Glutamatergic neuron (in vitro differentiated cells): ENCODE measurements at regions not wholly inside any gene's neighbourhood (a gene's known extent, or its start where the extent isn't known, plus 50 kb on each side); places are given as distances from the start of the nearest gene placed in this dataset.

Experiments
- DNase-seq: peaks from one replicate; pipeline ENCODE4 v3.0.0; 2022
- H3K27ac Mint-ChIP-seq: one replicate; pipeline ENCODE4 v1.8.0; 2020; ENCODE audit warnings: mild to moderate bottlenecking, mixed read lengths, inconsistent platforms; ENCODE audit not compliant: unreplicated experiment
- H3K27me3 Mint-ChIP-seq: one replicate; pipeline ENCODE4 v1.8.0; 2020; ENCODE audit warnings: mild to moderate bottlenecking, moderate library complexity, mixed read lengths, inconsistent platforms; ENCODE audit not compliant: unreplicated experiment
- H3K36me3 Mint-ChIP-seq: one replicate; pipeline ENCODE4 v1.8.0; 2020; ENCODE audit warnings: mild to moderate bottlenecking, mixed read lengths, inconsistent platforms; ENCODE audit not compliant: unreplicated experiment
- H3K4me1 Mint-ChIP-seq: one replicate; pipeline ENCODE4 v1.8.0; 2020; ENCODE audit warnings: mild to moderate bottlenecking, low read depth, mixed read lengths, inconsistent platforms; ENCODE audit not compliant: unreplicated experiment
- H3K4me3 Mint-ChIP-seq: one replicate; pipeline ENCODE4 v1.8.0; 2020; ENCODE audit warnings: mild to moderate bottlenecking, mixed read lengths, inconsistent platforms; ENCODE audit not compliant: unreplicated experiment
- H3K9me3 Mint-ChIP-seq: one replicate; pipeline ENCODE4 v1.8.0; 2020; ENCODE audit warnings: mild to moderate bottlenecking, moderate library complexity, mixed read lengths, inconsistent platforms; ENCODE audit not compliant: unreplicated experiment
- CTCF ChIP-seq: fragments of 200-600 bp; sonication (generic); IDR thresholded peaks from one replicate; pipeline ENCODE4 v1.5.0; 2021; ENCODE audit not compliant: partially characterized antibody, unreplicated experiment

DNA sequence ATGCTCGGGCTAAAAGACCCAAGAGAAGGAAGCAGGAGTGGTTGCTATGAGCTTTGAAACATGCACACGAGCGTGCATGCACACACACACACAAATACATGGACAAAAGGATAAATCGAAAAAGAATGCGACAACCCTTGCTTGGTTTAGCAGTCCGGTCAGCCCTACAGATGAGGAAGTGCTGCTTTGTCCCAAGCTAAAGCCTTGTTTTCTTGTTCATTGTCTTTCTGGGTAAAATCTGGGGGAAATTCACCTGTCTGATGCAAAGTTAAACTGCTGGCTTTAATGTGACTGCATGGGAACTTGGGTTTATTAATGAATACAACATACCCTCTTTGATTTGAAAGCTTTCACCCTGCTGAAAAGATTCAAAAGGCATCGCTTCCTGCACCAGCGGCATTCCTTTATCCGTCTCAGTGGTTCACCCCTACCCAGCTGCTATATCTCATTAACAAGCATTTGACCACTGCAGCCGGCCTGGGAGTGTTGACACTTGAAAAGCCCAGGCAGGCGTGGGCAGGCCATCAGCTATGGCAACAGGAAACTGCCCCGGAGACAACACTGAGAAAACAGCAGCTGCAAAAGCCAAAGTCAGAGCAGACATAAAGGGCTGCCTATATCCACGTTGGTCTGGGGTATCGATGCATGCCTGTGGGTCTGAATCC lies 301.7 kb downstream of the NDFIP2 start:
- H3K27me3 Mint-ChIP-seq = peaks cover 2% of the 10 kb centered on the region
- TF ChIP-seq CTCF = no peak
- peak; percentile 57 for DNase-seq
- H3K27ac Mint-ChIP-seq = peak overlapping the region; percentile 35
- H3K9me3 Mint-ChIP-seq = no peaks in the 10 kb centered on the region
- no peaks in the 10 kb centered on the region for H3K36me3 Mint-ChIP-seq
- no peak overlapping the region for H3K4me3 Mint-ChIP-seq
- peaks cover 18% of the 10 kb centered on the region for H3K4me1 Mint-ChIP-seq

GRCh38 chr13:79781829-79782540 lies 301.0 kb downstream of the NDFIP2 start:
- no peaks in the 10 kb centered on the region for H3K9me3 Mint-ChIP-seq
- H3K27me3 Mint-ChIP-seq = peaks cover 2% of the 10 kb centered on the region
- peaks cover 21% of the 10 kb centered on the region for H3K4me1 Mint-ChIP-seq
- DNase-seq = no peak
- no peaks in the 10 kb centered on the region for H3K36me3 Mint-ChIP-seq
- no peak overlapping the region for H3K4me3 Mint-ChIP-seq
- no peak for TF ChIP-seq CTCF
- H3K27ac Mint-ChIP-seq = peak overlapping the region; percentile 35

GRCh38 chr13:79780240-79780639 lies 299.3 kb downstream of the NDFIP2 start:
- Mint-ChIP-seq H3K9me3 (no peaks in the 10 kb centered on the region), H3K36me3 (no peaks in the 10 kb centered on the region), H3K4me3 (no peak overlapping the region), H3K27me3 (peaks cover 2% of the 10 kb centered on the region), H3K27ac (no peak overlapping the region), H3K4me1 (peaks cover 27% of the 10 kb centered on the region)
- DNase-seq = no peak
- no peak for TF ChIP-seq CTCF

DNA sequence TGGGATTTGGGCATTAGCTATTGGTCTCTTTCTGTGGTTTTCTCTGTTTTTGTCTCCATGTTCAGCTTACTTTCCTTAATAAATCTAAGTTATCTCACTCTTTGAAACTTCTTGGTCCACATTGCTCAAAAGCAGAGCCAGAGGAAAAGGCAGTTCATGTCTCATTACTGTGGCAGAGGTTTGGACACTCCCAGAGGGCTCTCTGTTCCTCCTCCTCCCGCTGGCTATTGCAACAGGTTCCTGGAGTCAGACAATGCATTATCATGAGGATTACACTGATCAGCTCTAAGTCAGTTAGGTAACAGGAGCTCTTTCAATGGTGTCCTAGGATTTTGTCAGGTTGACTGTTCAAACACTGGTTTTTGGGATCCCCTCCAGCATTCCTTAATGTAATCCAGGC lies 298.8 kb downstream of the NDFIP2 start:
- Mint-ChIP-seq H3K36me3 (no peaks in the 10 kb centered on the region), H3K4me3 (no peak overlapping the region), H3K27ac (no peak overlapping the region), H3K4me1 (peaks cover 27% of the 10 kb centered on the region), H3K9me3 (no peaks in the 10 kb centered on the region), H3K27me3 (peaks cover 2% of the 10 kb centered on the region)
- TF ChIP-seq CTCF = no peak
- DNase-seq = no peak

DNA sequence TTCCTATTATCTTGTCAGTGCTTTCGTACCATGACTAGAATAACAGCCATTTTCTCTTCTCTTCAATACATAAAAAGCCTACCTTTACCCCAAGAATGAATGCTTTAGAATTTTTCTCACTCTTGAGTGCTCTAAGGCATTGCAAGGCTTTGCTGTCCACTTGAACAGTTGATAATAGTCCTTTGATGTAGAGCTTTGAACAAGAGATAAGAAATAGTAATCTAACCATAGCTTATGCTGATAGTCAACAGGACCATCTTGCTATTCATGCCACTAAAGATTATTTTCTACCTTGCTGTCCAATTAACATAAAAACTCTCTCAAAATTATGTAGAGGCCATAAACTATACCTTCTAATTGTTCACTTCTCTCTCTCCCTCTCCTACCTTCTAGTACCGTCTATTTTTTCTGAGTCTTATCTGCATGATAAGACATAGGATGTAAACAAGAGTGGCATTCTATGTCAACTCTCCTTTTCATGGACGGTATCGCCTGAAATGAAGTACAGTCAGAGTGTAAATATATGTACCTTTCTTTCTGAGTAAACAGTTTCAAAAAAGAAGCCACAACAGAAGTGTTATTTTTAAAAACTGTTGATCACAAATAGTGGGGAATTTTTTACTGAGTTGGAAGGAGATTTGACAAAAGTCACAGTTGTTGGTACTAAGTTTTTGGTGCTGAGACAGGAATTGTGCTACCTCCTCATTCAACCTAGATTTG lies 297.9 kb downstream of the NDFIP2 start:
- Mint-ChIP-seq H3K27ac (no peak overlapping the region), H3K4me1 (peaks cover 27% of the 10 kb centered on the region), H3K9me3 (no peaks in the 10 kb centered on the region), H3K4me3 (no peak overlapping the region), H3K27me3 (peaks cover 2% of the 10 kb centered on the region), H3K36me3 (no peaks in the 10 kb centered on the region)
- TF ChIP-seq CTCF = no peak
- DNase-seq = no peak
